ENCODE measurements at regions not wholly inside any gene's neighbourhood (a gene's known extent, or its start where the extent isn't known, plus 50 kb on each side); places are given as distances from the start of the nearest gene placed in this dataset.

GRCh38 chr12:46653311-46653710 is 172.5 kb downstream of the SLC38A4 start:
- Mint-ChIP-seq H3K27me3 (ENCODE audit: insufficient read depth) (no peaks in the 10 kb centered on the region), H3K27ac (no peak overlapping the region), H3K9me3 (peaks cover 7% of the 10 kb centered on the region), H3K36me3 (ENCODE audit: low read depth) (peaks cover 5% of the 10 kb centered on the region), H3K4me3 (no peak overlapping the region), H3K4me1 (peaks cover 3% of the 10 kb centered on the region)
- no peak for TF ChIP-seq CTCF (conservative IDR thresholded peaks at IDR 0.05)
- DNase-seq: no peak
- no peak overlapping the region for H3K9ac ChIP-seq (ENCODE audit: extremely low read depth, low read length, poor library complexity, severe bottlenecking)
- H3K9me3 ChIP-seq (ENCODE audit: control insufficient read depth, low read length): peaks cover 3% of the 10 kb centered on the region
- H3K4me1 ChIP-seq (ENCODE audit: control insufficient read depth, insufficient read depth, low read length): no peaks in the 10 kb centered on the region
- no peak overlapping the region for H3K27ac ChIP-seq (ENCODE audit: low read depth, low read length)
- H3K36me3 ChIP-seq (ENCODE audit: control insufficient read depth, insufficient read depth, low read length): no peaks in the 10 kb centered on the region
- WGBS, 2 experiments (ENCODE audit: insufficient coverage in 1 of 2, insufficient read length in 1 of 2): 91% methylated on average over 2 of the region's 2 CpGs; no CpG with 5 or more reads in 1 of the 2 experiments
- no peaks in the 10 kb centered on the region for H3K27me3 ChIP-seq (ENCODE audit: control insufficient read depth, insufficient read depth, low read length, poor library complexity, severe bottlenecking)
- H3K4me3 ChIP-seq (ENCODE audit: low read length): no peak overlapping the region

GRCh38 chr12:46652692-46653091 is 173.1 kb downstream of the SLC38A4 start:
- no peak for DNase-seq
- peaks cover 8% of the 10 kb centered on the region for H3K9me3 ChIP-seq (ENCODE audit: control insufficient read depth, low read length)

GRCh38 chr12:46650688-46651087 is 175.1 kb downstream of the SLC38A4 start:
- no peak for DNase-seq
- H3K4me3 ChIP-seq (ENCODE audit: low read length): no peak overlapping the region
- Mint-ChIP-seq H3K36me3 (ENCODE audit: low read depth) (peaks cover 5% of the 10 kb centered on the region), H3K4me3 (no peak overlapping the region), H3K27ac (no peak overlapping the region), H3K27me3 (ENCODE audit: insufficient read depth) (no peaks in the 10 kb centered on the region), H3K9me3 (peaks cover 21% of the 10 kb centered on the region), H3K4me1 (no peaks in the 10 kb centered on the region)
- H3K27me3 ChIP-seq (ENCODE audit: control insufficient read depth, insufficient read depth, low read length, poor library complexity, severe bottlenecking): no peaks in the 10 kb centered on the region
- TF ChIP-seq CTCF (conservative IDR thresholded peaks at IDR 0.05): no peak
- no peak overlapping the region for H3K9ac ChIP-seq (ENCODE audit: extremely low read depth, low read length, poor library complexity, severe bottlenecking)
- H3K4me1 ChIP-seq (ENCODE audit: control insufficient read depth, insufficient read depth, low read length): no peaks in the 10 kb centered on the region
- 95 to 97% methylated on average over 3 to 4 of the region's 4 CpGs for WGBS, 2 experiments (ENCODE audit: insufficient coverage in 1 of 2, insufficient read length in 1 of 2)
- H3K36me3 ChIP-seq (ENCODE audit: control insufficient read depth, insufficient read depth, low read length): no peaks in the 10 kb centered on the region
- no peak overlapping the region for H3K27ac ChIP-seq (ENCODE audit: low read depth, low read length)
- peaks cover 8% of the 10 kb centered on the region for H3K9me3 ChIP-seq (ENCODE audit: control insufficient read depth, low read length)

More at GRCh38 chr12:46652692-46653091, 173.1 kb downstream of the SLC38A4 start:
- H3K9ac ChIP-seq (ENCODE audit: extremely low read depth, low read length, poor library complexity, severe bottlenecking): no peak overlapping the region
- no peak overlapping the region for H3K27ac ChIP-seq (ENCODE audit: low read depth, low read length)
- H3K4me1 ChIP-seq (ENCODE audit: control insufficient read depth, insufficient read depth, low read length): no peaks in the 10 kb centered on the region
- Mint-ChIP-seq H3K9me3 (peaks cover 12% of the 10 kb centered on the region), H3K27ac (no peak overlapping the region), H3K36me3 (ENCODE audit: low read depth) (peaks cover 5% of the 10 kb centered on the region), H3K4me1 (no peaks in the 10 kb centered on the region), H3K27me3 (ENCODE audit: insufficient read depth) (no peaks in the 10 kb centered on the region), H3K4me3 (no peak overlapping the region)
- no peaks in the 10 kb centered on the region for H3K27me3 ChIP-seq (ENCODE audit: control insufficient read depth, insufficient read depth, low read length, poor library complexity, severe bottlenecking)
- no peak overlapping the region for H3K4me3 ChIP-seq (ENCODE audit: low read length)
- no peak for TF ChIP-seq CTCF (conservative IDR thresholded peaks at IDR 0.05)
- H3K36me3 ChIP-seq (ENCODE audit: control insufficient read depth, insufficient read depth, low read length): no peaks in the 10 kb centered on the region
